GM23248 (cell line): ENCODE measurements at regions not wholly inside any gene's neighbourhood (a gene's known extent, or its start where the extent isn't known, plus 50 kb on each side); places are given as distances from the start of the nearest gene placed in this dataset.

Experiments
- EZH2 ChIP-seq: fragments of 200-600 bp; sonication (generic); IDR thresholded peaks from 2 replicates; pipeline ENCODE4 v1.6.1; 2018; ENCODE audit warnings: antibody characterized with exemption, mild to moderate bottlenecking; ENCODE audit not compliant: insufficient read depth, poor library complexity, severe bottlenecking
- EZH2phosphoT487 ChIP-seq: fragments of 200-600 bp; sonication (generic); IDR thresholded peaks from 2 replicates; pipeline ENCODE4 v1.6.1; 2018; ENCODE audit warnings: antibody characterized with exemption, moderate library complexity, mild to moderate bottlenecking, low read depth; ENCODE audit not compliant: insufficient read depth

GRCh38 chr10:1807196-1807595 lies 69.9 kb upstream of the ADARB2 start:
- TF ChIP-seq EZH2 (no peak), EZH2phosphoT487 (no peak)
